A549 (cell line): ENCODE measurements at regions not wholly inside any gene's neighbourhood (a gene's known extent, or its start where the extent isn't known, plus 50 kb on each side); places are given as distances from the start of the nearest gene placed in this dataset.

Experiments
- ATAC-seq, 2 experiments: fragments of 200-7000 bp in 1 of 2; fragments of >200 bp in 1 of 2; cut with Nextera tagmentation in 1 of 2; cut with Tn5 transposase in 1 of 2; 3 replicates each; pipeline versions ENCODE4 v1.8.0 to v1.9.1; 2018 to 2020; ENCODE audit warnings: mild to moderate bottlenecking in 1 of 2, moderate library complexity in 1 of 2
- CTCF ChIA-PET: fragments of 300-600 bp; sonication (Branson Sonifier 250); formaldehyde crosslinking; extraction: SDS; loops from one replicate; lab custom pipeline; 2021; ENCODE audit warnings: antibody characterized with exemption, inconsistent platforms; lab: Yijun Ruan, JAX
- POLR2A ChIA-PET: fragments of 350-600 bp; formaldehyde crosslinking; extraction: SDS; loops from one replicate; lab custom pipeline; 2021; ENCODE audit warnings: antibody characterized with exemption, inconsistent platforms; lab: Yijun Ruan, JAX
- DNase-seq, 2 experiments: peaks; one replicate each; pipeline versions ENCODE4 v3.0.0 to v3.0.0-alpha.2; 2011 to 2016; ENCODE audit warnings: low read depth in 1 of 2, low spot score in 1 of 2
- FAIRE-seq: peaks from 2 replicates; lab custom pipeline; 2011; peaks lifted over from hg19 to GRCh38; lab: Jason Lieb, UNC
- H3K27ac ChIP-seq, 2 experiments: fragments of >200 bp; sonication (Bioruptor Twin); formaldehyde crosslinking; 3 replicates each; pipeline ENCODE4 v1.5.1; 2016 to 2017
- H3K4me1 ChIP-seq: fragments of >200 bp; sonication (Bioruptor Twin); formaldehyde crosslinking; 3 replicates; pipeline ENCODE4 v1.6.1; 2016
- H3K4me2 ChIP-seq: fragments of >200 bp; sonication (Bioruptor Twin); formaldehyde crosslinking; 3 replicates; pipeline ENCODE4 v1.6.1; 2016
- H3K4me3 ChIP-seq: fragments of >200 bp; sonication (Bioruptor Twin); formaldehyde crosslinking; 3 replicates; pipeline ENCODE4 v1.5.1; 2016
- H3K9me3 ChIP-seq: fragments of >200 bp; sonication (Bioruptor Twin); formaldehyde crosslinking; 3 replicates; pipeline ENCODE4 v1.6.1; 2016
- ATOH8 ChIP-seq: fragments of 250-450 bp; sonication (Bioruptor Pico); IDR thresholded peaks from 2 replicates; pipeline ENCODE4 v1.5.0; 2020; ENCODE audit warnings: low read depth, mild to moderate bottlenecking, moderate library complexity
- CBX8 ChIP-seq: fragments of 200-600 bp; sonication (generic); IDR thresholded peaks from 2 replicates; pipeline ENCODE4 v1.6.1; 2016
- CEBPB ChIP-seq, 2 experiments: fragments of >200 bp in 1 of 2; sonication (Bioruptor Twin) in 1 of 2; formaldehyde crosslinking in 1 of 2; IDR thresholded peaks; 2 replicates each; pipeline ENCODE4 v1.6.1; 2012 to 2016
- EHF ChIP-seq: fragments of 250-450 bp; sonication (Bioruptor Pico); IDR thresholded peaks from 2 replicates; pipeline ENCODE4 v1.5.0; 2020; ENCODE audit warnings: mild to moderate bottlenecking
- EHMT2 ChIP-seq: fragments of 200-600 bp; sonication (generic); IDR thresholded peaks from 2 replicates; pipeline ENCODE4 v1.6.1; 2016; ENCODE audit warnings: antibody characterized with exemption, low read depth, mild to moderate bottlenecking, moderate library complexity
- ELK1 ChIP-seq: fragments of 150-350 bp; IDR thresholded peaks from 2 replicates; pipeline ENCODE4 v1.6.1; 2014; ENCODE audit warnings: low read depth, mild to moderate bottlenecking, low read length
- EP300 ChIP-seq, 2 experiments: fragments of >200 bp; sonication (Bioruptor Twin); formaldehyde crosslinking; IDR thresholded peaks; 2 replicates in 1 of 2; 3 replicates in 1 of 2; pipeline ENCODE4 v1.6.1; 2016 to 2017
- FOXS1 ChIP-seq: fragments of 250-450 bp; sonication (Bioruptor Pico); IDR thresholded peaks from 2 replicates; pipeline ENCODE4 v1.5.0; 2020; ENCODE audit warnings: mild to moderate bottlenecking, moderate library complexity
- HEYL ChIP-seq: fragments of 250-450 bp; sonication (Bioruptor Pico); IDR thresholded peaks from 2 replicates; pipeline ENCODE4 v1.8.0; 2021; ENCODE audit warnings: mild to moderate bottlenecking, moderate library complexity
- HMGXB4 ChIP-seq: fragments of 250-450 bp; sonication (Bioruptor Pico); IDR thresholded peaks from 2 replicates; pipeline ENCODE4 v1.5.0; 2021; ENCODE audit warnings: mild to moderate bottlenecking, moderate library complexity, borderline replicate concordance
- HOXB13 ChIP-seq: fragments of 250-450 bp; sonication (Bioruptor Pico); IDR thresholded peaks from 2 replicates; pipeline ENCODE4 v1.5.0; 2020; ENCODE audit warnings: low read depth, mild to moderate bottlenecking, moderate library complexity
- HOXB5 ChIP-seq: fragments of 250-450 bp; sonication (Bioruptor Pico); IDR thresholded peaks from 2 replicates; pipeline ENCODE4 v1.5.0; 2020; ENCODE audit warnings: mild to moderate bottlenecking, moderate library complexity
- KDM1A ChIP-seq: fragments of 200-600 bp; sonication (generic); IDR thresholded peaks from 2 replicates; pipeline ENCODE4 v1.6.1; 2016; ENCODE audit warnings: low read depth, mild to moderate bottlenecking
- MAFK ChIP-seq: fragments of 450-650 bp; IDR thresholded peaks from 2 replicates; pipeline ENCODE4 v1.6.1; 2014; ENCODE audit not compliant: partially characterized antibody
- MAX ChIP-seq: IDR thresholded peaks from 2 replicates; pipeline ENCODE4 v1.6.1; 2012
- NFE2L2 ChIP-seq: fragments of 150-350 bp; conservative IDR thresholded peaks from 2 replicates; pipeline ENCODE4 v1.6.1; 2014; ENCODE audit warnings: low read length
- NR3C1 ChIP-seq: fragments of >200 bp; sonication (Bioruptor Twin); formaldehyde crosslinking; IDR thresholded peaks from 3 replicates; pipeline ENCODE4 v1.6.1; 2017
- POLR2A ChIP-seq: IDR thresholded peaks from 2 replicates; pipeline ENCODE4 v1.6.1; 2012; ENCODE audit warnings: mild to moderate bottlenecking, low read length
- REST ChIP-seq: fragments of 200-600 bp; sonication (generic); IDR thresholded peaks from 2 replicates; pipeline ENCODE4 v1.6.1; 2016; ENCODE audit warnings: antibody characterized with exemption, mild to moderate bottlenecking, moderate library complexity
- SMC3 ChIP-seq: fragments of >200 bp; sonication (Bioruptor Twin); formaldehyde crosslinking; IDR thresholded peaks from 3 replicates; pipeline ENCODE4 v1.6.1; 2018; ENCODE audit warnings: inconsistent platforms
- SREBF2 ChIP-seq: fragments of 450-650 bp; IDR thresholded peaks from 2 replicates; pipeline ENCODE4 v1.6.1; 2014; ENCODE audit warnings: mild to moderate bottlenecking, moderate library complexity
- TFCP2L1 ChIP-seq: fragments of 250-450 bp; sonication (Bioruptor Pico); IDR thresholded peaks from 2 replicates; pipeline ENCODE4 v1.5.0; 2021; ENCODE audit warnings: mild to moderate bottlenecking
- TP53 ChIP-seq: fragments of 250-450 bp; sonication (Bioruptor Pico); IDR thresholded peaks from 2 replicates; pipeline ENCODE4 v1.5.0; 2021; ENCODE audit warnings: mild to moderate bottlenecking, moderate library complexity
- WGBS: methylation state at CpG from one replicate; pipeline ENCODE4 v1.1.6; 2017; ENCODE audit errors: missing lambda C conversion rate; 5-methylcytosine and 5-hydroxymethylcytosine counted together

GRCh38 chr16:63690961-63691360 is 1430.9 kb downstream of the CDH11 start:
- no peak for TF ChIP-seq ATOH8 (CRISPR knock-in tag)
- no peak for TF ChIP-seq KDM1A
- no peak for TF ChIP-seq FOXS1 (CRISPR knock-in tag)
- TF ChIP-seq CBX8, result no peak
- TF ChIP-seq HEYL (CRISPR knock-in tag), result no peak
- TF ChIP-seq SREBF2, result no peak
- no peak for TF ChIP-seq HMGXB4 (CRISPR knock-in tag)
- no peak for TF ChIP-seq TP53 (CRISPR knock-in tag)
- TF ChIP-seq REST, result no peak
- no peak for TF ChIP-seq MAX
- no peak for TF ChIP-seq EP300 (IDR thresholded peaks at IDR 0.05)
- no peak for TF ChIP-seq CEBPB (IDR thresholded peaks at IDR 0.05)
- TF ChIP-seq SMC3, result no peak
- no peak for TF ChIP-seq NR3C1
- no peak for TF ChIP-seq ELK1
- no peak for TF ChIP-seq HOXB5
- TF ChIP-seq POLR2A, result no peak
- TF ChIP-seq HOXB13 (CRISPR knock-in tag), result no peak
- TF ChIP-seq, all 56 proteins: peak for 0
- Histone ChIP-seq H3K27ac (no peak overlapping the region), H3K9me3 (0 out of 3 replicates have a peak, but pooled peaks cover 4% of the 10 kb centered on the region), H3K4me2 (no peak overlapping the region), H3K4me1 (no peaks in the 10 kb centered on the region), H3K4me3 (no peak overlapping the region)
- ATAC-seq, result no peak
- WGBS, result 23% methylated on average over 7 of the region's 7 CpGs
- ChIA-PET CTCF (interaction anchor here (0.5 kb wide), 1 partner anchor 71 kb away, joined by 3 read pairs; no protein-coding TSS in a partner anchor), POLR2A (no interaction called here)
- no peak for FAIRE-seq
- no peak for DNase-seq

- WGBS, result 29% methylated on average over 7 of the region's 7 CpGs
- H3K4me2 ChIP-seq, result no peak overlapping the region
- H3K4me3 ChIP-seq, result no peak overlapping the region
- no peak for ATAC-seq
- no peak for TF ChIP-seq EHMT2
- no peak for TF ChIP-seq EHF (CRISPR knock-in tag)
- TF ChIP-seq TFCP2L1 (CRISPR knock-in tag), result no peak
- TF ChIP-seq MAFK, result no peak
- no peak for TF ChIP-seq NFE2L2
- no peak for TF ChIP-seq SMC3
- FAIRE-seq, result no peak
- H3K4me1 ChIP-seq, result no peaks in the 10 kb centered on the region
- DNase-seq, result no peak
- H3K27ac ChIP-seq, result no peak overlapping the region
- CTCF ChIA-PET, result interaction anchor here (0.5 to 0.6 kb wide), 2 partner anchors 72 to 1707 kb away, joined by 3 read pairs; no protein-coding TSS in a partner anchor
- H3K9me3 ChIP-seq, result 0 out of 3 replicates have a peak, but pooled peaks cover 4% of the 10 kb centered on the region
- POLR2A ChIA-PET, result no interaction called here
Observed at GRCh38 chr16:63690267-63690666, 1431.6 kb downstream of the CDH11 start.
